CD4-positive, alpha-beta T cell treated with Interleukin-17A for 1 hour (primary cell): ENCODE measurements at regions not wholly inside any gene's neighbourhood (a gene's known extent, or its start where the extent isn't known, plus 50 kb on each side); places are given as distances from the start of the nearest gene placed in this dataset.

Experiments
- DNase-seq: peaks from one replicate; pipeline ENCODE4 v3.0.0-alpha.2; 2020

DNA sequence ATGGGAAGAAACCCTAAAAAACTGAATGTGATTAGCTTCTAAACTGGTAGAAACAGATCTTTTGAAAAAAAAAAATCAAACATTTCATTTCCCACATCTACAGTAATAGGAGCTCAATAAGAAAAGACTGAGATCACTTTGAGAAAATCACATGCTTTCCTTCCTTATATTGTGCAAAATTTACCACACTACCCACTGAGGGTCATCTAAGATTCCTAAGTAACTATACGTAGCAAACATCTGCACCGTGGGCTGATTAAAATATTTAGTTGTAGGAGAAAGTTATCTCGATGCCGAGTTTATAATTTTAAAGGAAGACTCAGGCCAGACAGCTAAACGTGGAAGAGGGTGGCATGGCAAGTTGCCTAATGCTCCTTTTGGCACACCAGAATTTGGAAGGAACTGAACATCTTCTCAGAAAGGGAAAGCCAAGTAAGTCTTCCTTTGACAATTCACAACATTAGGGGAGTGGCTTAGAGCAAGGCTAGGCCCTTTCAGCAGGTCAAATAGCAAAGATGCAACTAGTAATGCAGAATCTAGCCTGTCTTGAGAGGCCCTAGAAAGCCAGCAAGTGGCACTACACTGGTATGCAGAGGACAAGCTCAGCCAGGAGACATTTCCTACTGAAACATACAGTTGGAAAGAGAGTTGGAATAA lies 128.0 kb downstream of the TMA16 start:
- DNase-seq = no peak

DNA sequence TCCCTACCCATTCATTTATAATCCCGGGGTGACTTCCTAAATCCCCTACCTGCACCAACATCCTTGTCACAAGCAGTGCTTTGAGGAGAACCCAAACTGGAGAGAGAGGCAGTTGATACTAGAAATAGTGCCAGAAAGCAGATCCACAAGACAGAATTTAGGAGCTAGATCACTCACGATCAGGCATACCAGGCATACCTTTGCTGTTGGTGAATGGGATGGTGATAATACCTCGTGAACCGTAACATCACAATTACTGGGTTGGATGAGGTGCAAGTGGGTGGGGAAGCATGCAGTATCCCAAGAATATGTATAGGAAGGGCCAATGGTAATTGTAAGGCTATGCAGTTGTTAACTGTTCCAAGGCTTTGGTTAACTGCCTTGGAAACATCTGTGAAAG lies 129.3 kb downstream of the TMA16 start:
- DNase-seq = no peak

DNA sequence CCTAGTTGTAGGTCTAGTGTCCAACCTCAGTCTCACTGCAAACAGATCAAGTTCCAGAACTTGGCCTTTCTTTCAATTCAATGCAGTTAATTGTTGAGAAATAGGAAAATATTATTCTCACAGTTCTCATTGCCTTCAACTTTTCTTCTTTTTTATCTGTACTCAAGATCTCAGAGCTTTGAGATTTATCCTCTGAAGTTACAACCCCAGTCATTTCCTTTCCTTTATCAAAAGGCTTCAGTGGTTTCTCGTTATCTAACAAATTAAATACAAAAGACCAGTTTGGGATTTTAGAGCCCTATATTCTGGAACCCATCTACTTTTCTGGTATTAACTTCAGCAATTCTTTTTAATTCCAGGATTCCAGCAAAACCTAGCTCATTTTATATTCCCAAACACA lies 130.2 kb downstream of the TMA16 start:
- no peak for DNase-seq

DNA sequence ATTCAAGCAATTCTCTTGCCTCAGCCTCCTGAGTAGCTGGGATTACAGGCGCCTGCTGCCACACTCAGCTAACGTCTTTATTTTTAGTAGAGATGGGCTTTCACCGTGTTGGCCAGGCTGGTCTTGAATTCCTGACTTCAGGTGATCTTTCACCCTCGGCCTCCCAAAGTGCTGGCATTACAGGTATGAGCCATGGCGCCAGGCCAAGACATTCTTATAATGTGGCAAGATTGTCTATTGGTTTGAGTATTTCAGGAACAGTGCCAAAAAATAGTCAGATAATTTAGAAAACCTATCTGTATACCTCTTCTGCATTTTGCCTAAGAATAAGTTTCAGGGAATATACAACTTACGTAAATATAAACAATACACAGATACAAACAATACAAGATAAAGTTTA lies 136.8 kb downstream of the TMA16 start:
- DNase-seq = no peak

DNA sequence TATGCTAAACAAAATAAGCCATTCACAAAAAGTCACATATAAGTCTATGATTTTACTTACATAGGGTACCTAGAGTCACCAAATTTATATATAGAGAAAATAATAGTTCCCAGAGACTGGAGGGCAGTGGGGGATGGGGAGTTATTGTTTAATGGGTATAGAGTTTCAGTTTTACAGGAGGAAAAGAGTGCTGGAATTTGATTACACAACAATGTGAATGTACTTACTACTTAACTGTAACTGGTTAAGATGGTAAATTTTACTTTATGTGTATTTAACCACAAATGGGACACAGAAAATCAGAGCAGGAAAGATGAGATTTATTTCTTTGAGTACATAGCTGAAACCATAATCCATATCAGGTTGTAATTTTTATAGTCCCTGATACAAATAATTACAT lies 144.4 kb downstream of the TMA16 start:
- no peak for DNase-seq

DNA sequence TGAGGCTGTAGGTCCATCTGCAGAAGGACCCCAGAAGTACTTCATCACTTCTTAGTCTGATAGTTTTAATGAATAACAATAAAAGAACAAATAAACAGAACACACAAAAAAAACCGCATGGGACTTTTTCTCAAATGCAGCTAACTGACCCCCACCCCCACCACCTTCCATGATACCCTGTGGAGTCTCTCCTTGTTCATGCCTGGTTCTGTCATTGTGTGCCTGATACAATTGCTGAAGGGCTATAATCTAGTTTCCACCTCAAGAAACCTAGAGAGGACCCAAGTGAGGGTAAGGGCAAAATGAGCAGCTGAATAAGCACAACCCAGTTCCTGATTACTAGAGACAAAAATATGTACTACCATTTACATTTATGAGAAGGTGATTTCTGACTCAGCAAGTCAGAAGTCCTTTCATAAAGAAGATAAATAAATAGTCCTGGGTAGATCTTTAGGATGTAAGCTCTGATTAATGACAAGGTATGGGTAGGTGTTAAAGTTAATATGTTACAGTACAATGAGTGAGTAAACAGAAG lies 155.1 kb downstream of the TMA16 start:
- no peak for DNase-seq

DNA sequence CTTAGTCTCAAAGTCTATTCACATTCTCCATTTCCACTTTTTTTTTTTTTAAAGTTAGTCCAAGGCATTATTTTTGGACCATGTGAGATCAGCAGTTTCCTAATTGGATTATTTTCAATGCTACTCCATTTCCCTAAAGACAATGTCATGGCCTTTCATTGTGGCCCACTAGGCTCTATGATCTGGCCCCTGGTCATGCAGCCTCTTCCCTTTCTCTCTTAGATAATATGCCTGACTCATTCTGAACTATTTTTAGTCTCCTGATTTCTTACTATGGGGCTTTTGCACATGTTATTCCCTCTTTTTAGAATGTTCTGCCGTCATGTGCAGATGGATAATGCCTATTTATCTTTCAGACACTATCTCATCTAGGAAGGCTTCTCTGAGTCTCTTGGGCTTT lies 157.3 kb downstream of the TMA16 start:
- no peak for DNase-seq

DNA sequence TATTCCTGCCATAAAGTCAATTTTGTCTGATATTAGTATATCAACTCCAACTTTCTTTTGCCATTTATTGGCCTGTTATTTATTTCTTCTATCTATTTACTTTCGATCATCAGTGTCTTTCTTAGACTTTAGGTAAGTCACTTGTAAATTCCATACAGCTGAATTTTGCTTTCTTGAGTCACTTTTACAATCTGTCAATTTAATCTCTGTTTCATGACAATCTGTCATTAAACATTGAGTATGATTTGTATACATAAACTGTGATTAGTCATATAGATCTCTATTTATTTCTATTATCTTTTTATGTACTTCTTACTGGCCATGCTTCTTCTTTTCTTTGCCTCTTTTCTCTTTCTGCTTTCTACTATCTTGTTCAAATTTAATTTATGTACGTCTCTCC lies 160.1 kb downstream of the TMA16 start:
- DNase-seq = no peak

DNA sequence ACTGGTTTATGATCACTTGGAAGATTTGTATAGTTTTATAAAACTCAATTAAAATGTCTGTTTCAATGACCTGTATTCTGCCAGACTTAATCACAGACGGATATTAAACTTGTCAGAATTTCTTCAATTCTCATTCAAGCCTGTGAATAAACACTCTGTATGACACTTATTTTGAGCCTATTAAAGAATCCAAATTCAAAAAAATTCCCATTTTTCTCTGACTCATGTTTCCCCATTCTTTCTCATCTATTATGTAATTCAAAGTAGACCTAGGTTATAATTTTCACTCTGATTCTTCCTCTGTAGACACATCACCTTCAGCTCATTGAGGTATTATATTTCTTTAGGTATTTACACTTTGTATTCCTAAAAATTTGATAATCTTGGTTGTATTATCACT lies 166.1 kb downstream of the TMA16 start:
- DNase-seq = no peak

DNA sequence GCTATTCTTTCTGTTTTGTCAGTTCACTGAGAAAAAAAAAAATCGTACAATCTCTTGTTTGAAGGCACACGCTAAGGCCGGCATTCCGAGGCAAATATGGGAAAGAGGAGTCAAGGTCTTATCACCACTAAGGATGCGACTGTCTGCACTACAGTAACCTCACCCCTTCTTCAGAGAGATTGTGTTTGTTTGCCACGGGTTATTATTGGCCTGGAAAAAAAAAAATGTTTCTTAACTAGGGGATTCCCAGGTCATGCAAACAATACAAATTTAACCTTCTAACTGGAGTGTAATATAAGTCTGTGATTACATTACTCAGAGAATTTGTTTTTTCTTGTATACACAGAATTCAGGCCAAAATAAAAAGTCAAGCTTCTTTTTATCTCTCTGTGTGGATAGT lies 168.3 kb downstream of the TMA16 start:
- DNase-seq = no peak

DNA sequence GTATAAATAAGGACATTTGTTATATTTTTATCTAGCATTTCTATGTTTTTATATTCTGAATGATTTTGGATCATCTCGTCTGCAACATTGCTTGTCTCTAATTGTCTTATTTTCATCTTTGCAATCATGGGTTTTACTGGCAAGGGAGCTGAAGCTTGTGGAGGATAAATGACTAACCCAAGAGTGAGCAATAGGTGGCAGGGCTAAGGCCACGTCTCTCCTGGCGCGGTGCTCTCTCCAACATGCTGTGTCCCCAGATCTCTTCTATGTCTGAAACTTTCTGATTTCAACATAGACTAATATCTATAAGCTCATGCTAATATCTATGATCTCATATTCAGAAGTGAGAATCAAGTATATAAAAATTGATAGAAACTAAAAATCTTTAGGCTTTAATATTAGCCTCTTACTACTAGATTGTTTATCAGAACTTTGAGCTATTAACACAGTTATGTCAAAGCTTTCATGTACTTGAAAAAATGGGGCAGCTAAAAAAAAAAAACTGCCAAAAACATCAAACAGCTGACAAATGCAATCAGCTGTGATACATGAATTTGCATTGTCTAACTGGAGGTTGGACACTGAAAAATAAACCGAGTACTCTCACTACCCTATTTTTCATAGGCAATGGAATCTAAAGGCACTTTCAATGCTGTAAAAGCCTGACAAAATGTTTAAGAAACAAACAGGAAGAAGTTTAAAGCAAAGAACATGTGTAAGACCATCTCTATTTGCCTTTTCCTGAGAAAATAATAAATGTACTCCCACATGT lies 169.2 kb downstream of the TMA16 start:
- no peak for DNase-seq

DNA sequence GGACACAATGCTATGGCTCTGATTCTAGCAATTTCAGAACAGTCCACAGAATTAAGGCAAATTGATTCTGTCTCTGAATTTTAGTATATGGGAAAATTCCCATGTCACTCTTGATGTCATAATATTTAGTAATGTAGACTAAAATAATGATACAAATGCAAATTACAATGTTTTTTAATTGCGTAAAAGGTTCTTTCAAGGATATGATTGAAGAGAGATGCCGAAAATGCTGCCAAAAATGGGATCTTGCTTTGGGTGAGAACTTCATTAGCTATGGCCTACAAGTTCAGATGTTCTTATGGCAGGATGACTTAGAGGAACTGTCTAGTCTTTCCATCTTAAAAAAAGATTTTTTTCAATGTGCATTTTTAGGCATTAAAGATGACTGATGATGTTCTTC lies 170.6 kb downstream of the TMA16 start:
- DNase-seq = no peak

DNA sequence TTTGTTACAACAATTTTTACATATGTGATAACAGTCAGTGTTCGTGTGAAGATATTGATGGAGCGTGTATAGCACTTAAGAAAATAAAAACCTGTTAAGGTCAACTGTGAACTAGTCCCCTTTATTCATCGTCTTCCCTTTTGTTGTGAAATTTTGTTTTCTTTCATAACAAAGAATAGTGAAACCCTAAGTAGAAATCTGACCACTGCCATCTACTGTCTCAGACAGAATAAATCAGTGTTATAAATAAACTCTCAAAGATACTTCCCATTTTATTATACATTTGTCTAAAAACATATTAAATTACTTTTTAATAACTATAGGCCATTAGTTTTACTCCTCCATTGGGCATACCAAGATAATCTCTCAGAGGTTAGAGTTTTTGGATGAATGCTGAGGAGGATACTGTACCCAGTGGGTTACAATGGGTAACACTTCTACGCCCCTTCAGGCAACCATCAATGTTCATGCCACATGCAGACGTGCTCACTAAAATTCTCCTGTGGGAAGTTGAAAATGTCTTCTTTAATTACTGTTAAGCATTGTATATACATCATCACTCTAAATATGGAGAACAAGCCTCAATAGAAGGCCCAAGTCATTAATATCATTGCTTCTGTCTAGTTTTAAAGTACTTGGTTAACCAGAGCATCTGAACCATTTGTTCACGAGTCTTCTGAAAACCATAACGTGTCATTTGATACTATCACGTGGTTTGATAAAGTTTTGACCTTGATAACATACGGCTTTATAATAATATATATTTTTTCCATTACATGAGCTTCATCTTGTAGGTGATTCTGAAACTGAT lies 171.2 kb downstream of the TMA16 start:
- no peak for DNase-seq

DNA sequence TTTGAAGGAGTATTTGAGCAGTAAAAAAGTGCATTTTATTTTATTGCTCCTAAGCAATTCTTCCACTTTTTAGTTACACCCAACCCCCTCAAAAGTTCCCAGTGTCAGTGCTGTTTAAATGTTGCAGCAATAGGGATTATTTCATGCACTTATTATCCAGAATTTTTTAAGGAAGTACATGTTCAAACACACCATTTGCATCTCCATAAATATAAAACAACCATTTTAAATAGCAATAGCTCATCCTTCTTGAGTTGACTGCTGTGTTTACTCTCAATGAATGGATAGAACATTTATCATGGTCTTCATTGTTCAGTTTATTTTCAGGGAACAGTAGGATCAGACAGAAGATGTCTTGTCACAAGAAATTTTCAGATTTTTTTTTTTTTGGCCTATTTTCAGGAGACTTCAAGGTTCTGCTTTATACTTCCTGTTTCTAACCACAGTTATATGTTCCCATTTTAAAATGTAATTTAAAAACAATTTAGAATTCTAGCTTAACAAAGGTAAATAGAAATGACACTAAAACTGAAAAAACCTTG lies 171.9 kb downstream of the TMA16 start:
- DNase-seq = no peak

DNA sequence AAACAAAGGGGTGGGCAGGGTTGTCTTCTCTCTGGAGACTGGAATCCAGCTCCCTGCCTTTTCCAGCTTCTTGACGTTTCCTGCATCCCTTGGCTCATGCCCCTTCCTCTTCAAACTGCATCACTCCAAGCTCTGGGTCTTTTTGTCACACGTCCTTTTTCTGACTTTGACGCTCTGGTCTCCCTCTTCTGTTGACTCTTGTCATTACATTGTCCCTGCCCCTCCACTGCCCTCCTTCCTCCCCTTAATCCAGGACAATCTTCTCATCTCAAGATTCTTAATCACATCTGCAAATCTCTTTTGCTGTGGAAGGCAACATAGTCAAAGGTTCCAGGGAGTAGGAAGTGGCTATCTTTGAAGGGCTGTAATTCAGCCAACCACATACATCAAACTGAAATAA lies 178.3 kb downstream of the TMA16 start:
- DNase-seq = no peak

DNA sequence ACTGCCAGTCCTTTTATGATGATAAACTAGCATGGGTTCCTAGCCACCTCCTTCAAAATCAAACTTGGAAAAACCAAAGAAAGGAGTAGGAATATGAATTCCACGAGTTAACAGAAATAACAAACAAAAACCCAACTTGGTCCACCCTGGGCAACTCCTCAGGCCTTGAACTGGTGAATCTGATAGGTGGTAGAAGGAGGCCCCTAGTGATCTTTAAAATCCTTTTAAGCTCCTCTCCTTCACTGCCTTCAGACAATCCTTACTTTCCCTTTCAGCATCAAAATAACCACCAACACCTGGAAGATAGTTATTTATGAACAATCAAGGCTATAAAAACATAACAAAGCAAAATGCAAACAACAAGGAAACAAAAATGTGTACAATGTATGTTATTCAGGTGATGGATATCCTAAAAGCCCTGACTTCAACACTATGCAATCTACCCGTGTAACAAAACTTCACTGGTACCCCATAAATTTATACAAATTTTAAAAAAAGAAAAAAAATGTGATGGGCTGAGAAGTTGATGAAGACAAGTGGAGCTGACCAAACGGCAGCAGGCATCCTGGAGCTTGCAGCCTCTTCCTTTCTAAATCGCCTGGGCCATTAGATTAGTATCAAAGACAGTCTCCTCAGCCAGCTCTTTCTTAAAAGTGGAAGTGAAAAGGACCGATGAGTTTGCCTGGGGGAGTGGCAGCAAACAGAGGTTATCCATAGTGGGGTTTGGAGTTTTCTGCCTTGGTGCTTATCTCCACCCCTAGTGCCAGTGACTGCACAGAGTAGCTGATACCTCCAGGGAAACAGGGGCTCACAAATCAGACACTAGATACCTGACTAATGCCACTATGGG lies 179.6 kb downstream of the TMA16 start:
- no peak for DNase-seq

DNA sequence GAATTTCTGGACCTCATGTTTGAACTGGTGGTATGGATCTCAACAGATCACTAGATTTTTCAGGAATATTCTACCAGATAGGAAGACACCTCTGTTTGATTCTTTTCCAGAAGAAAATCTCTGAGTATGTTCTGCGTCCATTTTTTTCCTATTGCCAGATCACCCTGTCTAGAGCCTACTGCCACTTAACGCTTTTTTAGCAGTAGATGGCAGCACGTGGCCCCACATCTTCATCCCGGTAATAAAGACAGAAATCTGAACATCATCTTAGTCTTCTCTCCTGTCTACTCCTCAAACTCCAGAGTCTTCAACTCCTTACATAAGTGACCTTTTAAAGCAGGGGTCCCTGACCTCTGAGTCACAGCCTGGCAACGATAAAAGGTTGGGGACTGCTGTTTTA lies 184.7 kb downstream of the TMA16 start:
- no peak for DNase-seq

DNA sequence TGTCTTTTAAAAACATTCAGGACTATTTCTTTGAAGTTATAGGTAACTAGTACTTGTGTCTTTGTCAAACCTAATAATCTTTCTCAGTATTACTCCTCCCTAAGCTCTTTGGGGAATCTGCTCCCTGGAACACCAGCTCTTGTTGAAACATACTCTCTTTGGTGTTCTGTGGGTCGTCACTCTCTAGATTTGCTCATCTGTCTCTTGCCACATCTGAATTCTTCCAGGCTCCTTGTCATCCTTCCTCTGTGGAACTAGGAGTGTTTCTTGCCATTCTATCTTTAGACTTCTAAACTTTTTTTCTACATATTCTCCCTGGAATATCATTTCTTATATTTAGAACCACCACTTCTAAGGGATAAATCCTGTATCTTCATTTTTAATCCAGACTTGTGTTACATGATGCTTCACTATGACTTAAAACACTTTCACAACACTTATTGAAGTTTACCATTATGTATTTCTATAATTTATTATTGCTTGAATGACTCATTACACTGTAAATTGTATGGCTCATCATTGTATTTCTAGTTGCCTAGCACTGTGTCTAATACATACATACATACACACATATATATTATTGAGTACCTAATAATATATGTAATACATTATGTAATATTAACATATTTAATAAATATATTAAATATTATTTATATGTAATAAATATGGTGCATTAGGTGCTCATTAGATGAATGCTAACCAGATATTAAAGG lies 186.1 kb downstream of the TMA16 start:
- DNase-seq = no peak

DNA sequence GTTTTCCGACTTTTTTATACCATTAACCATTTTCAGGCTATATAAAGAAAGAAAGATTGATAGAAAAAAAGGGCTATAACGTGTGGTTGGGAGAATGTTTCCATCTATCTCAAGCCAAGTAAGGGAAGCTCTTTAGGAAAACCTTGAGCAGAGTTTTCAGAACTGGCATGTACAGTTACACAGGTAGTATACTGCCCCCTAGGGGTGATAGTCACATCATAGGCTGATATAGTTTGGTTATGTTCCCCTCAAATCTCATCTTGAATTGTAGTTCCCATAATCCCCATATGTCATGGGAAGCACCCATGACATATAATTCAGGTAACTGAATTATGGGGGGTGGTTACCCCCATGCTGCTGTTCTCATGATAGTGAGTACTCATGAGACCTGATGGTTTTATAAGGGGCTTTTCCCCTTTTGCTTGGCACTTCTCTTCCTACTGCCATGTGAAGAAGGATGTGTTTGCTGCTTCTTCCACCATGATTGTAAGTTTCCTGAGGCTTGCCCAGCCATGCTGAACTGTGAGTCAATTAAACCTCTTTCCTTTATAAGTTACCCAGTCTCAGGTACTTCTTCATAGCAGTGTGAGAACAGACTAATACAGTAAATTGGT lies 186.8 kb downstream of the TMA16 start:
- peak; percentile 74 for DNase-seq

DNA sequence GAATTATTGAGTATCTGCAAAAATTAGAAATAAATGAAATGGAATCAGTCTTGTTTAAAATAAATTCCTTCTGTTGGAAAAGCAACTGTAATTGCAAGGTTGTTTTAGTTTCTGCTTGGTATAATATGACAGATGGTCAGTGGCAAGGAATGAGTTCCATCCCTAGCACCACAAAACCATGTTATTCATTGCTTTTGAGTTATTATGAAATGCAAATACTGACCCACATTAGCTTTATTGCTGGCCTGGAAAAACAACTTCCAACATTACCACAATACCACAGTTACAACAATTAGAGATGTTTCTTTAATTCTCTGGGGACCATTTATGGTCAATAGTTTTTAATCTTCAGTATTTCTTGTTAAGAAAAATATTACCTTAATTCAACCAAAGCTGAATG lies 194.4 kb downstream of the TMA16 start:
- no peak for DNase-seq

DNA sequence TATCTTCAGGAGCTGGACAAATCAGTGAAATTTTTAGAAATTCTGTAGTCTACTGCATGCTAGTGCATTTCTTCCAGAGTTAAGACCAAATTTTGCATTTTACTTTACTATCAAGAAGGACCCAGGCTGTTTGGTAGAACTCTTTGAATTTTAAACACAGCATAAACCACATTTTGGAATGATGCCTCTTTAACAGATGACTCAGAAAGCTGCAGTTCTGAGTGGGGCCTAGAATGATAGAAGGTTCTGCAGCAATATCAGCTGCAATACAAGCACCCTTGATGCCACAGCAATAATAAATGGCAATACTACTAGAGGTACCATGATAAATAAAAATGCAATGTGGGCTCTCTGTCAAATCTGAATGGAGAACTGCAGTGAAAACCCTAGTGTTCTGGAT lies 198.7 kb downstream of the TMA16 start:
- no peak for DNase-seq
